ENCODE measurements at regions not wholly inside any gene's neighbourhood (a gene's known extent, or its start where the extent isn't known, plus 50 kb on each side); places are given as distances from the start of the nearest gene placed in this dataset.

GRCh38 chr10:132133005-132133404 lies 53.7 kb upstream of the DPYSL4 start:
- Histone ChIP-seq H3K36me3 (no peaks in the 10 kb centered on the region), H3K4me1 (no peaks in the 10 kb centered on the region), H3K9me3 (no peaks in the 10 kb centered on the region), H3K27ac (no peak overlapping the region), H3K27me3 (no peaks in the 10 kb centered on the region), H3K4me3 (no peak overlapping the region)
- DNase-seq = no peak
- TF ChIP-seq CTCF (IDR thresholded peaks at IDR 0.05) (no peak), POLR2A (IDR thresholded peaks at IDR 0.05) (no peak)

GRCh38 chr10:132133449-132134240 lies 53.1 kb upstream of the DPYSL4 start:
- Histone ChIP-seq H3K27ac (no peak overlapping the region), H3K4me1 (no peaks in the 10 kb centered on the region), H3K27me3 (no peaks in the 10 kb centered on the region), H3K36me3 (no peaks in the 10 kb centered on the region), H3K9me3 (no peaks in the 10 kb centered on the region), H3K4me3 (no peak overlapping the region)
- no peak for TF ChIP-seq POLR2A (IDR thresholded peaks at IDR 0.05)
- no peak for TF ChIP-seq CTCF (IDR thresholded peaks at IDR 0.05)
- peak in 1 of 3 donors; percentile 26 for DNase-seq

GRCh38 chr10:132134241-132135052 lies 52.3 kb upstream of the DPYSL4 start:
- no peak for DNase-seq
- no peaks in the 10 kb centered on the region for H3K27me3 ChIP-seq
- TF ChIP-seq CTCF (IDR thresholded peaks at IDR 0.05) = no peak
- no peak for TF ChIP-seq POLR2A (IDR thresholded peaks at IDR 0.05)

GRCh38 chr10:132135053-132135872 lies 51.5 kb upstream of the DPYSL4 start:
- DNase-seq = no peak
- TF ChIP-seq CTCF (IDR thresholded peaks at IDR 0.05) (no peak), POLR2A (IDR thresholded peaks at IDR 0.05) (no peak)
- Histone ChIP-seq H3K36me3 (no peaks in the 10 kb centered on the region), H3K4me3 (no peak overlapping the region), H3K27me3 (no peaks in the 10 kb centered on the region), H3K27ac (no peak overlapping the region), H3K9me3 (no peaks in the 10 kb centered on the region), H3K4me1 (no peaks in the 10 kb centered on the region)

More at GRCh38 chr10:132134241-132135052, 52.3 kb upstream of the DPYSL4 start:
- Histone ChIP-seq H3K4me3 (no peak overlapping the region), H3K9me3 (no peaks in the 10 kb centered on the region), H3K4me1 (no peaks in the 10 kb centered on the region), H3K36me3 (no peaks in the 10 kb centered on the region), H3K27ac (no peak overlapping the region)

GRCh38 chr10:132136097-132136521 lies 50.6 kb upstream of the DPYSL4 start:
- peak in 1 of 3 donors; percentile 31 for DNase-seq
- Histone ChIP-seq H3K27ac (no peak overlapping the region), H3K4me3 (no peak overlapping the region), H3K9me3 (no peaks in the 10 kb centered on the region), H3K36me3 (no peaks in the 10 kb centered on the region), H3K27me3 (no peaks in the 10 kb centered on the region), H3K4me1 (no peaks in the 10 kb centered on the region)
- TF ChIP-seq CTCF (IDR thresholded peaks at IDR 0.05) = no peak
- TF ChIP-seq POLR2A (IDR thresholded peaks at IDR 0.05) = no peak
